ENCODE measurements at regions not wholly inside any gene's neighbourhood (a gene's known extent, or its start where the extent isn't known, plus 50 kb on each side); places are given as distances from the start of the nearest gene placed in this dataset.

- POLR2A ChIA-PET = interaction anchor here (0.6 kb wide), 1 partner anchor 39 kb away, joined by 4 read pairs; no protein-coding TSS in a partner anchor
- TF ChIP-seq REST (IDR thresholded peaks at IDR 0.05; ENCODE audit: insufficient read depth in 1 of 2, low read depth in 2 of 2, low read length in 1 of 2) (no peak), POLR2AphosphoS5 (IDR thresholded peaks at IDR 0.05; ENCODE audit: low read depth, low read length) (no peak), SIN3A (IDR thresholded peaks at IDR 0.05; ENCODE audit: borderline replicate concordance, insufficient read depth, low read depth, low read length) (no peak), TCF7L2 (IDR thresholded peaks at IDR 0.05; ENCODE audit: low read depth, low read length) (no peak), CTCF (IDR thresholded peaks at IDR 0.05) (no peak)
- Histone ChIP-seq H3K9me3 (ENCODE audit: control insufficient read depth, insufficient read depth, low read depth, low read length) (no peaks in the 10 kb centered on the region), H3K27ac (ENCODE audit: low read length) (no peak overlapping the region), H3K36me3 (ENCODE audit: control insufficient read depth, insufficient read depth, low read length) (no peaks in the 10 kb centered on the region), H3K4me3 (ENCODE audit: low read depth in 2 of 2, low read length in 2 of 2) (no peak overlapping the region), H3K27me3 (ENCODE audit: control insufficient read depth, insufficient read depth, low read length) (no peaks in the 10 kb centered on the region), H3K4me1 (ENCODE audit: control insufficient read depth, insufficient read depth, low read length) (no peaks in the 10 kb centered on the region)
- no peak for ATAC-seq
- in situ Hi-C loops (cut with HindIII; ENCODE audit: low pct_unique_long_range_greater_than_20kb, low sequenced_read_pairs) = no loop called here
- BruUV-seq (replicated peaks) = no TSS peak
- DNase-seq (ENCODE audit: low read depth, low spot score) = no peak
- CTCF ChIA-PET = no interaction called here
- intact Hi-C loops (cut with micrococcal nuclease; ENCODE audit: unreplicated experiment) = no loop called here
Measured at GRCh38 chr12:77339610-77340009, 274.2 kb upstream of the E2F7 start.

- no TSS peak for BruUV-seq (replicated peaks)
- no peaks in the 10 kb centered on the region for H3K4me1 ChIP-seq (ENCODE audit: control insufficient read depth, insufficient read depth, low read length)
- no peaks in the 10 kb centered on the region for H3K36me3 ChIP-seq (ENCODE audit: control insufficient read depth, insufficient read depth, low read length)
- no peak overlapping the region for H3K4me3 ChIP-seq (ENCODE audit: low read depth in 2 of 2, low read length in 2 of 2)
- intact Hi-C loops (cut with micrococcal nuclease; ENCODE audit: unreplicated experiment) (no loop called here), in situ Hi-C loops (cut with HindIII; ENCODE audit: low pct_unique_long_range_greater_than_20kb, low sequenced_read_pairs) (no loop called here)
- DNase-seq (ENCODE audit: low read depth, low spot score) = no peak
- POLR2A ChIA-PET = no interaction called here
- CTCF ChIA-PET = no interaction called here
- TF ChIP-seq TCF7L2 (IDR thresholded peaks at IDR 0.05; ENCODE audit: low read depth, low read length) (no peak), POLR2AphosphoS5 (IDR thresholded peaks at IDR 0.05; ENCODE audit: low read depth, low read length) (no peak), CTCF (IDR thresholded peaks at IDR 0.05) (no peak)
- no peaks in the 10 kb centered on the region for H3K9me3 ChIP-seq (ENCODE audit: control insufficient read depth, insufficient read depth, low read depth, low read length)
- no peak for ATAC-seq
- no peak overlapping the region for H3K27ac ChIP-seq (ENCODE audit: low read length)
- H3K27me3 ChIP-seq (ENCODE audit: control insufficient read depth, insufficient read depth, low read length) = no peaks in the 10 kb centered on the region
Measured at GRCh38 chr12:77337362-77337761, 272.0 kb upstream of the E2F7 start.

- CTCF ChIA-PET = no interaction called here
- no peak overlapping the region for H3K27ac ChIP-seq (ENCODE audit: low read length)
- no peak for TF ChIP-seq POLR2AphosphoS5 (IDR thresholded peaks at IDR 0.05; ENCODE audit: low read depth, low read length)
- TF ChIP-seq TCF7L2 (IDR thresholded peaks at IDR 0.05; ENCODE audit: low read depth, low read length) = no peak
- no peak for TF ChIP-seq SIN3A (IDR thresholded peaks at IDR 0.05; ENCODE audit: borderline replicate concordance, insufficient read depth, low read depth, low read length)
- TF ChIP-seq CTCF (IDR thresholded peaks at IDR 0.05) = no peak
- TF ChIP-seq REST (IDR thresholded peaks at IDR 0.05; ENCODE audit: insufficient read depth in 1 of 2, low read depth in 2 of 2, low read length in 1 of 2) = no peak
- no peaks in the 10 kb centered on the region for H3K36me3 ChIP-seq (ENCODE audit: control insufficient read depth, insufficient read depth, low read length)
- in situ Hi-C loops (cut with HindIII; ENCODE audit: low pct_unique_long_range_greater_than_20kb, low sequenced_read_pairs) (no loop called here), intact Hi-C loops (cut with micrococcal nuclease; ENCODE audit: unreplicated experiment) (no loop called here)
- ATAC-seq = no peak
- no peak overlapping the region for H3K4me3 ChIP-seq (ENCODE audit: low read depth in 2 of 2, low read length in 2 of 2)
- H3K4me1 ChIP-seq (ENCODE audit: control insufficient read depth, insufficient read depth, low read length) = no peaks in the 10 kb centered on the region
- POLR2A ChIA-PET = no interaction called here
- no TSS peak for BruUV-seq (replicated peaks)
- no peaks in the 10 kb centered on the region for H3K9me3 ChIP-seq (ENCODE audit: control insufficient read depth, insufficient read depth, low read depth, low read length)
- DNase-seq (ENCODE audit: low read depth, low spot score) = no peak
- H3K27me3 ChIP-seq (ENCODE audit: control insufficient read depth, insufficient read depth, low read length) = no peaks in the 10 kb centered on the region
Measured at GRCh38 chr12:77334806-77335205, 269.4 kb upstream of the E2F7 start.

Data from Panc1 (cell line).